Breast epithelium (tissue), 3 donors: ENCODE measurements at regions not wholly inside any gene's neighbourhood (a gene's known extent, or its start where the extent isn't known, plus 50 kb on each side); places are given as distances from the start of the nearest gene placed in this dataset.

ENCODE experiments used
- POLR2A ChIP-seq: fragments of 450-650 bp; IDR thresholded peaks from one replicate; pipeline ENCODE4 v1.6.1; 2016; ENCODE audit warnings: antibody characterized with exemption, mild to moderate bottlenecking, moderate library complexity
- TF ChIP-seq, protein P1 (sequence below), 3 donors: fragments of 450-650 bp; IDR thresholded peaks; one replicate each; pipeline ENCODE4 v1.5.1; 2016 to 2017; ENCODE audit warnings: antibody characterized with exemption in 3 of 3, mild to moderate bottlenecking in 3 of 3, moderate library complexity in 3 of 3

DNA sequence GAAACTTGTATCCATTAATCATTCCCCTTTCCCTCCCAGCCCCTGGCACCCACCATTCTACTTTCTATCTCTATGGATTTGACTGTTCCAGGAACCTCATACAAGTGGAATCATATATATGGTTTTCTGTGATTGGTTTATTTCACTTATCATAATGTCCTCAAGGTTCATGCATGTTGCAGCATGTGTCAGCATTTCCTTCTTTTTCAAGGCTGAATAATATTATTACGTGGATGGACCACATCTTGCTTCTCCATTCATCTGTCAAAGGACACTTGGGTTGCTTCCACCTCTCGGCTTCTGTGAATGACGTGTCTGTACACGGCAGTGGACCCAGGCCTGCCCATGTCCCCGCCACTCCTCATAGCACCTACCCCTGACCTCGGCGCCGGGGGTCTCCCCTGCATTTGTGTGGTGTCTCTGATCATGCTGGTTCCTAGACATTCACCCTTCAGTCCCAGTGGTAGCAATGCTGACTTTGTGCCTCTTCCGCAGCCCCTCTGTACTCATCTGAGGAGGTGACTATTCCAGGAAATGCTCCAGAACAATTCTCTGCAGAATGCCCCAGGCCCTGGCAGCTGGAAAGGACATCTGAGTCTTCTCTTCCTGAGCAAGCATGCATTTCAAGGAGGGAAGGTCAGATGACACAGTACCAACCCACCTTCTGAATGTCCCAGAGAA, 136.9 kb downstream of the PSMG1 start:
- TF ChIP-seq, protein P1, sequence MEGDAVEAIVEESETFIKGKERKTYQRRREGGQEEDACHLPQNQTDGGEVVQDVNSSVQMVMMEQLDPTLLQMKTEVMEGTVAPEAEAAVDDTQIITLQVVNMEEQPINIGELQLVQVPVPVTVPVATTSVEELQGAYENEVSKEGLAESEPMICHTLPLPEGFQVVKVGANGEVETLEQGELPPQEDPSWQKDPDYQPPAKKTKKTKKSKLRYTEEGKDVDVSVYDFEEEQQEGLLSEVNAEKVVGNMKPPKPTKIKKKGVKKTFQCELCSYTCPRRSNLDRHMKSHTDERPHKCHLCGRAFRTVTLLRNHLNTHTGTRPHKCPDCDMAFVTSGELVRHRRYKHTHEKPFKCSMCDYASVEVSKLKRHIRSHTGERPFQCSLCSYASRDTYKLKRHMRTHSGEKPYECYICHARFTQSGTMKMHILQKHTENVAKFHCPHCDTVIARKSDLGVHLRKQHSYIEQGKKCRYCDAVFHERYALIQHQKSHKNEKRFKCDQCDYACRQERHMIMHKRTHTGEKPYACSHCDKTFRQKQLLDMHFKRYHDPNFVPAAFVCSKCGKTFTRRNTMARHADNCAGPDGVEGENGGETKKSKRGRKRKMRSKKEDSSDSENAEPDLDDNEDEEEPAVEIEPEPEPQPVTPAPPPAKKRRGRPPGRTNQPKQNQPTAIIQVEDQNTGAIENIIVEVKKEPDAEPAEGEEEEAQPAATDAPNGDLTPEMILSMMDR (IDR thresholded peaks at IDR 0.05) = no peak
- no peak for TF ChIP-seq POLR2A
